ENCODE measurements at regions not wholly inside any gene's neighbourhood (a gene's known extent, or its start where the extent isn't known, plus 50 kb on each side); places are given as distances from the start of the nearest gene placed in this dataset.

DNA sequence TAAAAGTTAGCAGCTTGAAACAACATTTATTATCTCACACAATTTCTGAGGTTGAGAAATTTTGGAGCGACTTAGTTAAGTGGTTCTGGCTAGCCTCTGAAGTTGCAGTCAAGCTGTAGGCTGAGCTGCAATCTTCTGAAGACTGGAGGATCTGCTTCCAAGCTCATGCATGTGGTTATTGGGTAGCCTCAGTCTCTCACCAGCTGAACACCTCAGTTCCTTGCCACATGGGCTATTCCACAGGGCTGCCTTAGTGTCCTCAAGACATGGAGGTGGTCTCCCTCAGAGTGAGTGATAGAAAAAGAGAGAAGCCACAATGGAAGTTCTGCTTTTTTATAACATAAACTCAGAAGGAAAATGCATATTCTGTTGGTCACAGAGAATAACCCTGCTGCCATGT lies 92.0 kb upstream of the CAMK1G start:
- no peak overlapping the region for H2BK15ac ChIP-seq (ENCODE audit: low read depth, poor library complexity, severe bottlenecking)
- H3K23ac ChIP-seq (ENCODE audit: low read length in 2 of 2): no peak overlapping the region
- no peak overlapping the region for H3K18ac ChIP-seq (ENCODE audit: low read depth in 1 of 2, low read length in 2 of 2)
- no peak overlapping the region for H3K14ac ChIP-seq (ENCODE audit: low read length in 2 of 2)
- no peak overlapping the region for H2AFZ ChIP-seq (ENCODE audit: low read depth, low read length)
- no peaks in the 10 kb centered on the region for H3K36me3 ChIP-seq (ENCODE audit: control insufficient read depth in 1 of 2, insufficient read depth in 2 of 2, low read depth in 1 of 2, low read length in 2 of 2)
- no peak overlapping the region for H2AK5ac ChIP-seq (ENCODE audit: low read length, severe bottlenecking)
- H3K4ac ChIP-seq (ENCODE audit: low read depth in 1 of 2, low read length in 2 of 2): no peak overlapping the region
- no peaks in the 10 kb centered on the region for H3K79me1 ChIP-seq (replicated peaks; ENCODE audit: low read length, poor library complexity, severe bottlenecking)
- H2BK12ac ChIP-seq (ENCODE audit: low read length in 2 of 2): no peak overlapping the region
- no peaks in the 10 kb centered on the region for H3K9me3 ChIP-seq (ENCODE audit: control insufficient read depth, low read length)
- H3K4me1 ChIP-seq (ENCODE audit: control insufficient read depth, insufficient read depth, low read depth, low read length): no peaks in the 10 kb centered on the region
- no peak overlapping the region for H3K9ac ChIP-seq (ENCODE audit: low read length)
- no peak for DNase-seq
- H2BK120ac ChIP-seq (ENCODE audit: low read depth, low read length): no peak overlapping the region
- H4K8ac ChIP-seq (ENCODE audit: low read length): no peak overlapping the region
- H4K91ac ChIP-seq (ENCODE audit: low read length): no peak overlapping the region
- 64% methylated on average over 1 of the region's 1 CpG for whole genome bisulfite sequencing
- no peak overlapping the region for H3K4me3 ChIP-seq (ENCODE audit: insufficient read depth in 1 of 2, low read depth in 1 of 2, low read length in 2 of 2)
- H3K27me3 ChIP-seq (ENCODE audit: control insufficient read depth in 1 of 2, insufficient read depth in 1 of 2, low read length in 2 of 2): peaks cover 3 to 9% of the 10 kb centered on the region in 2 experiments
- H3K4me2 ChIP-seq (ENCODE audit: low read length, poor library complexity, severe bottlenecking): no peak overlapping the region
- H3K27ac ChIP-seq (ENCODE audit: low read length, poor library complexity, severe bottlenecking): no peak overlapping the region
- H2BK5ac ChIP-seq (ENCODE audit: low read depth, low read length, poor library complexity, severe bottlenecking): no peak overlapping the region

DNA sequence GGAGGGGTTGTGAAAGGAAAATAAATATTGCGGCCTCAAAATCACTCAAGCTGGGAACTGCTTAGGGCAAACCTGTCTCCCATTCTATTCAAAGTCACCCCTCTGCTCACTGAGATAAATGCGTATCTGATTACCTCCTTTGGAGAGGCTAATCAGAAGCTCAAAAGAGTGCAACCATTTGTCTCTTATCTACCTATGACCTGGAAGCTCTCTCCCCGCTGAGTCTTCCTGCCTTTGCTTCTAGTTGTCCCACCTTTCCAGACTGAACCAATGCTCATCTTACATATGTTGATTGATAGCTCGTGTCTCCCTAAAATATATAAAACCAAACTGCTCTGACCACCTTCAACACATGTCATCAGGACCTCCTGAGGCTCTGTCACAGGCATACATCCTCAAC lies 91.6 kb upstream of the CAMK1G start:
- Histone ChIP-seq H3K18ac (ENCODE audit: low read depth in 1 of 2, low read length in 2 of 2) (no peak overlapping the region), H2AK5ac (ENCODE audit: low read length, severe bottlenecking) (no peak overlapping the region), H3K9me3 (ENCODE audit: control insufficient read depth, low read length) (peaks cover 3% of the 10 kb centered on the region), H2BK120ac (ENCODE audit: low read depth, low read length) (no peak overlapping the region), H4K8ac (ENCODE audit: low read length) (no peak overlapping the region), H2AFZ (ENCODE audit: low read depth, low read length) (no peak overlapping the region), H3K4ac (ENCODE audit: low read depth in 1 of 2, low read length in 2 of 2) (no peak overlapping the region), H3K14ac (ENCODE audit: low read length in 2 of 2) (no peak overlapping the region), H2BK15ac (ENCODE audit: low read depth, poor library complexity, severe bottlenecking) (no peak overlapping the region), H3K4me3 (ENCODE audit: insufficient read depth in 1 of 2, low read depth in 1 of 2, low read length in 2 of 2) (no peak overlapping the region), H3K27me3 (ENCODE audit: control insufficient read depth in 1 of 2, insufficient read depth in 1 of 2, low read length in 2 of 2) (peaks cover 3 to 9% of the 10 kb centered on the region in 2 experiments), H3K27ac (ENCODE audit: low read length, poor library complexity, severe bottlenecking) (no peak overlapping the region), H3K36me3 (ENCODE audit: control insufficient read depth in 1 of 2, insufficient read depth in 2 of 2, low read depth in 1 of 2, low read length in 2 of 2) (no peaks in the 10 kb centered on the region), H3K9ac (ENCODE audit: low read length) (no peak overlapping the region), H3K79me1 (replicated peaks; ENCODE audit: low read length, poor library complexity, severe bottlenecking) (no peaks in the 10 kb centered on the region), H2BK12ac (ENCODE audit: low read length in 2 of 2) (no peak overlapping the region), H3K4me2 (ENCODE audit: low read length, poor library complexity, severe bottlenecking) (no peak overlapping the region), H2BK5ac (ENCODE audit: low read depth, low read length, poor library complexity, severe bottlenecking) (no peak overlapping the region), H4K91ac (ENCODE audit: low read length) (no peak overlapping the region), H3K4me1 (ENCODE audit: control insufficient read depth, insufficient read depth, low read depth, low read length) (no peaks in the 10 kb centered on the region), H3K23ac (ENCODE audit: low read length in 2 of 2) (no peak overlapping the region)
- no peak for DNase-seq
- 65% methylated on average over 4 of the region's 4 CpGs for WGBS

DNA sequence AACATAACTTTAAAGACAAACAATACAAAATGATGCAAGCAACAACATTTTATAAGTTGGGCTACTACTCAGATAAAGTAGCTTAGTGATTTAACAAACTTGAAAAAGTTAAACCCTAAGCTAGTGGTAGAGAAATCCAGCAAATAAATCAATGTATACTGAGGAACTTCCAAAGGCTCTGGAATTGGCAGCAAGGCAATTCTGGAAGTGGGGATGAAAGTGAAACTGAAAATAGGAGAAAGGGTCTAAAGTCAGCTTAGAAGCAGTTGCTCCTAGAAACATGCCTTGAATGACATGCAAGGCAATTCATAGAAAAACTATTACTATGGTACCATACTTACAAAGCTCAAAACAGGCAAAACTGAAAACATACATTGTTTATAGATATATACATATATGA lies 90.0 kb upstream of the CAMK1G start:
- Histone ChIP-seq H3K27me3 (ENCODE audit: control insufficient read depth in 1 of 2, insufficient read depth in 1 of 2, low read length in 2 of 2) (peaks cover 3 to 9% of the 10 kb centered on the region in 2 experiments), H4K91ac (ENCODE audit: low read length) (no peak overlapping the region), H4K8ac (ENCODE audit: low read length) (no peak overlapping the region), H3K4me1 (ENCODE audit: control insufficient read depth, insufficient read depth, low read depth, low read length) (no peaks in the 10 kb centered on the region), H2BK5ac (ENCODE audit: low read depth, low read length, poor library complexity, severe bottlenecking) (no peak overlapping the region), H3K4me2 (ENCODE audit: low read length, poor library complexity, severe bottlenecking) (no peak overlapping the region), H2AK5ac (ENCODE audit: low read length, severe bottlenecking) (no peak overlapping the region), H2BK12ac (ENCODE audit: low read length in 2 of 2) (no peak overlapping the region), H2BK120ac (ENCODE audit: low read depth, low read length) (no peak overlapping the region), H3K9me3 (ENCODE audit: control insufficient read depth, low read length) (peaks cover 12% of the 10 kb centered on the region), H3K36me3 (ENCODE audit: control insufficient read depth in 1 of 2, insufficient read depth in 2 of 2, low read depth in 1 of 2, low read length in 2 of 2) (no peaks in the 10 kb centered on the region), H2BK15ac (ENCODE audit: low read depth, poor library complexity, severe bottlenecking) (no peak overlapping the region), H3K14ac (ENCODE audit: low read length in 2 of 2) (no peak overlapping the region), H3K79me1 (replicated peaks; ENCODE audit: low read length, poor library complexity, severe bottlenecking) (no peaks in the 10 kb centered on the region), H3K9ac (ENCODE audit: low read length) (no peak overlapping the region), H3K4me3 (ENCODE audit: insufficient read depth in 1 of 2, low read depth in 1 of 2, low read length in 2 of 2) (no peak overlapping the region), H2AFZ (ENCODE audit: low read depth, low read length) (no peak overlapping the region), H3K4ac (ENCODE audit: low read depth in 1 of 2, low read length in 2 of 2) (no peak overlapping the region), H3K18ac (ENCODE audit: low read depth in 1 of 2, low read length in 2 of 2) (no peak overlapping the region), H3K23ac (ENCODE audit: low read length in 2 of 2) (no peak overlapping the region), H3K27ac (ENCODE audit: low read length, poor library complexity, severe bottlenecking) (no peak overlapping the region)
- peak; percentile 54 for DNase-seq

- no peak overlapping the region for H2AK5ac ChIP-seq (ENCODE audit: low read length, severe bottlenecking)
- H2BK5ac ChIP-seq (ENCODE audit: low read depth, low read length, poor library complexity, severe bottlenecking): no peak overlapping the region
- H4K8ac ChIP-seq (ENCODE audit: low read length): no peak overlapping the region
- H3K4me3 ChIP-seq (ENCODE audit: insufficient read depth in 1 of 2, low read depth in 1 of 2, low read length in 2 of 2): no peak overlapping the region
- H4K91ac ChIP-seq (ENCODE audit: low read length): no peak overlapping the region
- no peak overlapping the region for H3K18ac ChIP-seq (ENCODE audit: low read depth in 1 of 2, low read length in 2 of 2)
- no peak overlapping the region for H3K4ac ChIP-seq (ENCODE audit: low read depth in 1 of 2, low read length in 2 of 2)
- peaks cover 39% of the 10 kb centered on the region for H3K9me3 ChIP-seq (ENCODE audit: control insufficient read depth, low read length)
- H3K4me2 ChIP-seq (ENCODE audit: low read length, poor library complexity, severe bottlenecking): no peak overlapping the region
- H2BK12ac ChIP-seq (ENCODE audit: low read length in 2 of 2): no peak overlapping the region
- H3K9ac ChIP-seq (ENCODE audit: low read length): no peak overlapping the region
- no peak for DNase-seq
- no peak overlapping the region for H2AFZ ChIP-seq (ENCODE audit: low read depth, low read length)
- H3K36me3 ChIP-seq (ENCODE audit: control insufficient read depth in 1 of 2, insufficient read depth in 2 of 2, low read depth in 1 of 2, low read length in 2 of 2): no peaks in the 10 kb centered on the region
- no peak overlapping the region for H3K14ac ChIP-seq (ENCODE audit: low read length in 2 of 2)
- H3K4me1 ChIP-seq (ENCODE audit: control insufficient read depth, insufficient read depth, low read depth, low read length): no peaks in the 10 kb centered on the region
- H3K27ac ChIP-seq (ENCODE audit: low read length, poor library complexity, severe bottlenecking): no peak overlapping the region
- no peaks in the 10 kb centered on the region for H3K27me3 ChIP-seq (ENCODE audit: control insufficient read depth in 1 of 2, insufficient read depth in 1 of 2, low read length in 2 of 2)
- no peak overlapping the region for H2BK15ac ChIP-seq (ENCODE audit: low read depth, poor library complexity, severe bottlenecking)
- no peaks in the 10 kb centered on the region for H3K79me1 ChIP-seq (replicated peaks; ENCODE audit: low read length, poor library complexity, severe bottlenecking)
- H3K23ac ChIP-seq (ENCODE audit: low read length in 2 of 2): no peak overlapping the region
- 82% methylated on average over 1 of the region's 1 CpG for WGBS
- no peak overlapping the region for H2BK120ac ChIP-seq (ENCODE audit: low read depth, low read length)
Measured at GRCh38 chr1:209497729-209498128, 85.8 kb upstream of the CAMK1G start.

Data from mesenchymal stem cell (in vitro differentiated cells and primary cell).